OCI-M2 (cell line): ENCODE measurements at regions not wholly inside any gene's neighbourhood (a gene's known extent, or its start where the extent isn't known, plus 50 kb on each side); places are given as distances from the start of the nearest gene placed in this dataset.
"Not testable (repeated sequence)": the region's sequence is repeated elsewhere in the genome, so short reads cannot be mapped to it uniquely, and the experiment has no call there.

Source experiments
- DNase-seq: peaks from one replicate; lab custom pipeline; 2025; ENCODE audit not compliant: unreplicated experiment; lab: John Stamatoyannopoulos, UW

DNA sequence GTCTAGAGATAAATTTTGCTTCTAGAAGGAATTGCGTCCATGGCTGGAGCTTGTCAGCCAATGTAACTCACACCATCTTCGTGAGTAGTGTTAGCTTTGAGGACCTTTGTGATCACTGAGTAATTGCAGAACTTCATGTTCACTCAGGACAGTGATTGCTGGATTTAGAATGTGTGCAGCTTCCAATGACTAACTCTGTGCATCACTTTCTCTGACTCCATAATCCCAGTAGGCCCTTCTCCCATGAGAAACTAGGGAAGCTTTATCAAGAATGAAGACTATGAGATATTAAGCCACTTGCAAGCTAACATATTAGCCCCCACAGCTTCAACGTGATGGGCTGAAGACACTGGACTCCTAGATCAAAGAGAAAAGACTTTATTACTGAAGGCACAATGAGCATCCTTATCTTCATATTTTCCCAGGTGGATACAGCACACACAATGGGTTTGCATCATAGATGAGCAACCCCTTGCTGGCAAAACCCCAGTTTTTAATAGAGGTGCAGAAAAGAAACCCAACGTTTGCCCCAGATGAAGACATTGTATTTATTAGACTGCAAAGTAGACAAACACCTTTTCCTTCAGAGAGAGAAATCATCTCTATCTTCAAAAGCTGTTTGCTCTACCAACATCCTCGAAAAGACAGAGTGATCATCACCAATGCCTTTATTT is 561.0 kb downstream of the LTN1 start:
- DNase-seq = no peak

DNA sequence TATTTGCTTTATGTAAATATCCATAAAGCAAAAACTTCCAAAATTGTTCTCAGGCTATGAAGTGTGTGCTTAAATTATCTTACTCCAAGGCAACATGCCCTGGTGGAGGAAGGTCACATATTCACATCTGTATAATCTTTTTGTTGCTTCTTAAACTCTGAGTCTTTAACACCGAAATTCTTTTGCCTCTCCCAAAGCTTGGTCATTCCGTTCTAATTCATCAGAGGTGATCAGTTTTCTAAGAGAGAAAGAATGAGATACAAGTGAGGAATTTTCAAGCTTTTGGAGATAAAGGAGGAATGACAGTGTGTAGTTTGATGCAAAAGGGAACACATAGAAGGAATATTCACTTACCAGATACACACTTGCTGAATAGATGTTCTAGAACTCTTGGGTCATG is 561.7 kb downstream of the LTN1 start:
- no peak for DNase-seq

DNA sequence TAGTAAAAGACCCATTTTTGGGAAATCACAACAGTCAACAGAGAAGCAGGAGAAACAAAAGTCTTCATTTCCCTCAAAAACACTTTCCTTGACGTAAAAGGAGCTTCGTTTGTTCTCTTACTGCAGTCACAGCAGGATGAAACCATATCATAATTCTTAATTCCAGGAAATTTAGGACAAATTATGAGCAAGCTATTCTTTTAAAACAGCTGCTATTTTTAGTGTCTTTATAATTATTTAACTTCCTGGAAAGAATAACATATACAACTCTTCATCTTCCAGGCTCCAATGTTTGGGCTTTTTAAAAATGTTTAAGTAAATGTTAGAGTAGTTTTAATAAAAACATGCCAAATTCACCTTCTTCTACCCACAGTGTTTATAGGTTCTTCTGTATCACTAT is 563.5 kb downstream of the LTN1 start:
- DNase-seq = no peak

DNA sequence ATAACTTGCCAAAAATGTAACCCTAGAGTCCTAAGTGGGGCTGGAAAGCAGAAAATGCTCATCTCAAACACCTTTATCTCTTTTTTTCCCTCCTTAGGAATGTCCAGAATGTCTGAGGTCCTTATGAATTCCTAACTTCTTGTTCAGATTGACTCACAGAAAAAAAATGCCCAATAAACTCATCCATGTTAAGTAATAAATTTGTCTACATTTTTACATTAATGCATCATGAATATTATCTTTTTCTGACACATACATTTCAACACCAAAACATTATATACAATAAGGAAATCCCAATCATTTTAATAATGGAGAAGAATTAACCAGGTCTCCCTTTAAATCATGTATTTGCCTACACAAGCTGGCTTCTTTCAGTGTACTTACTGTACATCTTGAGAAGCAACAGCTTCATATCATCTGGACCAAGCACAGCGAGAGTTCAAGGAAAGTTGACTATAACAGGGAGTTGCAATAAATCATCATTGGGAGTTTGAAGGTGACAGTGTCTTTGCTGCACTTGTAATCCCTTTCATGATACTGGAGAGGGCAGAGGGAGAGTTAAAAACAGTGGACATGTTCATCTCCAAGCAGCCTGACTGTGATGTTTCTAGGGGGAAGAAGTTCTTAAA is 565.2 kb downstream of the LTN1 start:
- DNase-seq = no peak

DNA sequence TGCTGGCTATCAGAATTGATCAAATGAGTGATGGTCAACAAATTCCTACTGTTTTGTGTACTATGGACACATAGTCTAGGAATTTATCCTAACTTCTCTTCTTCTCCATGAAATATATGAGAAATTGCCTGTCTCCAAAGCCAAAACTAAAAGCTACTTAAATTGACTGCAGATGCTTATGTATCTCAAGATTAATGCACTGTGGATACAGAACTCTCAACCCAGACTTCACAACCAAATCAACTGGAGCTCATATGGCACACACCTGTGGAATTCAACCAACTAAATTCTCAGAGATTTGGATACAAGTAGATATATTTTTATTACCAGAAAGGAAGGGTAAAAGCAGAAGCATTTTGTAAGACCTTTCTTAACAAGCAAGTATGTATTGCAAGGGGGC is 566.1 kb downstream of the LTN1 start:
- DNase-seq = no peak

DNA sequence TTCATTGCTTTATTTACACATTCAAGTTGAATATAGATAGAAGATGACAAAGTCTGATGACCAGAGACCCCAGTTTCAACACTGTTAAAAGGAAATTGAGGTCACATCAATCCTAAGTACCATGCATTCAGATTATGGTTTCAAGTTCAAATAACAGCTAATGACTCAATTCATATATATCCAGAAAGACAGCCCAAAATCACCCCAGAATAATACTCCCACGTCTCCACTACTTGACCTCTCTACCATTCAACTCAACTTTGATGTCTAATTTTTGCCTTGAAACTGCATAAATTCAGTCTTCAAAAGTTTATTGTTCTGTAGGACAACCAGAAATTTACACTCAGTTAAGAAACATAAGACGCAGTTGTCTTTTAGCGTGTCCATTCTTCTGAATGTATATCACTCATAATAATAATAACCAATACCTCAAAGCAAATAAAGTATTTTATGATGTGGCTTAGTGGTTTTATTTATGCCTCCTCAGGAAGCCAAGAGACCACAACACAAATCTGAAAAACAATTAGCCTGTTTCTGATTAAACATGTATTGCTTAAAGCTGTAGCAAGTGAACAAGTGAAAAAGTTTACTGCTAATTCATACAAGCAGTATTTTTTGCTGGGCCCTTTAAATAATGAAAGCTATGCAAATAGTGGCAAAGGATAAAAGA is 569.0 kb downstream of the LTN1 start:
- DNase-seq = no peak

DNA sequence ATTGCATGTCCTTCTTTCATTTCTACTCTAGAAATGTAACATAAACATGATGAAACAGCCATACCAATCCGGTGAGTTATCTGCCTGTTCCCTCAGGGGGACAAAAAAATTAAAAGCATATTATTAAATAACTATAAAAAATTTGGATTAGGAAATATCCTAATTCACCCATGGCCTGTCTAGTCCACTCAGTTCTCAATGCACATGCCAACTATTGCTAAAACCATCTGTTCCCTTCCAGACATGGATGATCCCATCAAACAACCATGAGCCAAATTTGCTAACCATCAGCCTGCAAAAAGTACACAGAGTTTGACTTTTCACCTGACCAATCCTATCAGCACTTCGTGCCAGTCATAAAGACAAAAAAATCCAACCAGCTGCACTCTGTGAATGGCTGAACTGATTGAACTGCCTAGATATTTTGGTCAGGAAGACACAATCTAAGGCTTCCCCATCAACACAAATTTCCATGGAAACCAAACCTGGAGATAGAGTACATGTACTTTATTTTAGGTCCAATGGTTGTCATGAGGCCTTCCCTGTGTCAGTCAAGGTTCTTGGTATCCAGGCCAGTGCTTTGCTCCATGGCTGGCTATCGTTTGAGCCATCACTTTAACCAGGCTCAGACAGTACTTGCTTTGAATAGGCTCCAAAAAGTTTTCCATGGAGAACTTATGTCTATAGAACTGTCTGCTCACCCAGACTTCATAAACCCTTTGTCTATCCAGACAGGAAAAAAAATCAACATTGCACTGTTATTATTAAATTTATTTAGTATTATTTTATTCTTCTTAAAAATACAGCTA is 570.8 kb downstream of the LTN1 start:
- DNase-seq = no peak

DNA sequence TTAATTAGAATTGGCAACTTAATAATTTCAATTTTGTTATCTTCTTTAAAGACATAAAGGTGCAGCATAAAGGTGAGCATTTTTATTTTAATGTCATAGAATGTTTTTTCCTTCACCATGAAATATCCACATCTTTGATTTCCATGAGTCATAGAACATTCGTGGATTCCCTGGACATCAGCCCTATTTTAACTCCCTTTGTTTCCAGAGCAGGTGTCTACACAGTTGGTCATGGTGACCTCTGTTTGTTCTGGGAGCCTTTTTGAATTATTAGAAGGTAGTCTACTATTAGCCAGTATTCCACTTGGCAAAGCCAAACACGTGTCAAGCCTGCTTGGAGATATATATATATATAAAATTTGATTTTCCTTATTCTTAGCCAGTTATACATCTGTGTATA is 572.9 kb downstream of the LTN1 start:
- no peak for DNase-seq

DNA sequence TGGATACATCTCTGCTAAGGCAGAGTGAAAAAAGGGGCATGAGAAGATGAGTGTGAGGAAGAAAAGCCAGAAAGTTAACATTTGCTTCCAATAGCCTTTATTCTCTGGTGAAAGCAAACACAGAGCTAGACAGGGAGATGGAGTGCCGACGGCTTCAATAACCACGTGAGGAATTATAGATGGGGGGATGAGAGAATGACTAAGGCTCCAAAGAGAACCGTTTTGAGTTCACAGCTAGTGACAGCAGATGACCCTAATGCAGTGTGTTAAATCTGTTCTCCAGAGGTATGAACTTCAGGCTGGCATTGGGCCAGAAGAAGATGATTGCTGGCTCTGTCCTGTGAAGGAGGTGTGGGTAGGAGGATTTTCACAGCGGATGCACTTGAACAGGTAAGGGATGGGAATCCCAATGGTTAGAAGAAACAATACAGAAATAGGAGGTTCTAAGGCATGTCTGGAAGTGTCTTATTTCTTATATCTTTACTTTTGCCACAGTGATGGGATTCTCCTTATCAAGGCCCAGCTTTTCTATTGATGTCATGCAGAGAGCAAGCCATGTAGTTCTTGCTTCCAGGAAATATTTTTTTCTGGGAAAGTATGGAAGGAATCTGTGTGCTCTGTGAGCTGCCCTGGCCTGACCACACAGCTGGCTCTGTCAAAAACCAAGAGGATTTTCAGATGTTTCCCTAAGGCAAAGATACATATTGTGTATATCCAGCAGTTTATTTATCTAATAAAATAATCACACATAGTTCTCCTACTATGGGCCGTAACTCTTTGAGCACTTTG is 573.8 kb downstream of the LTN1 start:
- no peak for DNase-seq

DNA sequence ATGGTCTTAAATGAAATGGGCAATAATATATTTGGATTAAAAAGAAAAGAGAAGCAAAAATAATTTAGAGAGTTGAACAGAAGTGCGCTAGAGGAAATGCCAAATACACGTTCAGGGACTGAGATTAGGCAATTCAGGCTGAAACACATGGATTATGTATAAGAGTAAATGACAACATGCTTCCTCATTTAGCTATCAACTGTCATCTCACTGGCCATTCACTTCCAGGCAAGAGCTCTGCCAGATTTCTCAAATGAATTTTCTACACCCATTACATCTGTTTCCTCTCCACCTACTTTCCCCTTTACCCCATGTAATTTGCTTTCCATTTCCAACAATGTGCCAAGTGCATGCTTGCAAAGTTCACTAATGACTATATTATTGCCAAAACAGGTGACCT is 582.4 kb downstream of the LTN1 start:
- DNase-seq = no peak

DNA sequence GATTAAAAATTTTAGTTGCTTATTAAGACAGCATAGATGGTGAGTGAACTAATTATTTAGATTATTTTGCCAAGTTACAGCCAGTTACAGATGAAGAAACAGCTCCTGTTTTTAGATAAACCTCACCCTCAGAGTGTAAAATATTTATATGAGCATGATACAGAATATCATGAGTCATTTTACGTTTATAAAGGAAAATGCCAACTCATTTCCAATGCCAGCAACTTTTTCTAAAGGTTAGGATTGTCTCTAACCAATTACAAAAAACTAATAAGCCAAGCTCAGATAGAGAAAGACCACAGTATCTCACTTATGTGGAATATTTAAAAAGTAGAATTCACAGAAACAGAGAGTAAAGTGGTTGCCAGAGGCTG is 590.1 kb downstream of the LTN1 start:
- DNase-seq = no peak

DNA sequence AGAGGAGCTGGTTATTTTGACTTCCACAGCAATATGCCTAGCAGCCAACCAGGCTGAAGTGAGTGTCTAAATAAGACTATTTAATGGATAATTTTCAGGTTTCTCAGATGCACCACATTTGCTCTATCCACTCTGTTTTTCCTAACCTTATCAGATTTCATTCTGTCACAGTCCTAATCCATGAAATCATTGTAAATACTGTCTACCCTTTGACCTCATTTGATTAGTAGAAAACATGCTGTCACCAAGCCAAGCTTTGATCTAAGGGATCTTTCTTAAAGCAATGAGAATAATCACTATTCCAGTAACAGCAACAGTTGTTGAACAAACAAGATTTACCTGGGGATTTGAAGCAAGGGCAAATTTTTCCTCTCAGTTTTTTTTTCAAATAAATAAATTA is 595.6 kb downstream of the LTN1 start:
- DNase-seq = no peak

DNA sequence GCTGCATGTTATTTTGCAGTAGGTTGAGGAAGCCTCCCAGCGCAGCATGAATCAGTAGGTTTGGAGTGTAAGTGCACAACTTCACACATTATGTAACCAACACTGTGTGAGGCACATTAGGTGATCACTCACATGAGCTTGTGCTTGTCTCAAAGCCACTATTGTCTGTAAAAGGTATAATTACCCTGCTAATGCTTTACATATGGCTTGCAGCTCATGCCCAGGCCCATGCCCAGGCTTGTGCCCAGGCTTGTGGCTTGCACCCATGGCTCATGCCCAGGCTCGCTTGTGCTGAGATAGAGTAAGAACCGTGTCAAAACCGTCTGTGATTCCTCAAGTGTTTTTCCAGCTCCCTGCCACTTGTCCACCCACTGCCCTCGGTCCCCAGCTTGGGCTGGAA is 596.3 kb downstream of the LTN1 start:
- no peak for DNase-seq

DNA sequence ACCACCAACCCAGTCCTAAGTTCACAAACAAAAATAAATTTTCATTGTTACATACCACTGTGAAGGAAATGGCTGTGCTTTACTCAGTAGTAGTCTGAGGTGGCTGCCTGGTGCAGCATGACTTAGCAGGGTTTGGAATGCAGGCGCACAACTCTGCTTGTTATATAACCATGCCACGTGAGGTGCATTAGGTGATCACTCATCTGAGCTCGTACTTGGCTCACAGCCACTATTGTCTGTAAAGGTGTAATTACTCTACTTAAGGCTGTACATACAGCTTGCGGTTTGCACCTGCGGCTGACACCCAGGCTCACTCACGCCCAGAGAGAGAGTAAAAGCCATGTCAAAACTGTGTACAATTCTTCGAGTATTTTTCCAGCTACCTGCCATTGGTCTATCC is 599.4 kb downstream of the LTN1 start:
- DNase-seq = no peak

DNA sequence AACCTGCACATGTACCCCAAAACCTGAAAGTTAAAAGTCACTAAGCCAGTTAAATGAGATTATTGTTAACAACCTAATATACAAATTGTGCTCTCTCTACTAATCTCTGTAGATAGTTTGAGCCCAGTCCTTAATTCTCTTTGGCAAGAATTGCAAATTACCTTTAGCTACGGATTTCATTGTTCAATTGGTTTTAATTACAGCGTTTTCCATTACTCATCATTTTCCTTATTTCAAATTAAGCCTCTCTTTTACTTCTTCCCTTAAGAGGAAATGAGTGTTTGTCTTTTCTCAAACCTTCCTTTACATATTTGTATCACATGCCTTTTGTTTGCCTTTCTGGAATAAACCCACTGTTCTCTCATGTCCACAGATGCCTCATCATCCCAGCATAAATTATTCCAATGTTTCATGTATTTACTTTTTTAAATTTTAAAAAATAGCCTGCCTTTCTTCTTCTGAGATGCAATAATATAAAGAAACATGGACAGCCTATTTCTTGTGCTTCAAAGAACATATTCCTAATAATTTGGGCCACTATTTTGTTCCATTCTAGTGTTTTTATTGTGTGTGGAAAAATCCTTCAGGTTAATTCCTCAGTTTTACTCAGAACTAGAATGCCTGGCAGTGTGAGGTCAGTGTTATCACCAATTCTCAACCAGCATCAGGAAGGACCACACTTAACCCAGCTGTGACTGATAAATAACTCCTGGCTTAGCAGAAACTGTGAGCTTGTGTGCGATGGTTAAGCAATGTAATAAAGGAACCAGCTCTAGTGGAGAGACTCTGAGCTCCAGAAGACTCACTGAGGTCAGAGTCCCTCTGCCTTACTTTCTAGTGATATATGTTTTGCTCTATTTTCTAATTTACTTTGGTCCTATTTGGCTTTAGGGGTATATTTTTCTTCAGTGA is 600.5 kb downstream of the LTN1 start:
- peak; percentile 24 for DNase-seq

DNA sequence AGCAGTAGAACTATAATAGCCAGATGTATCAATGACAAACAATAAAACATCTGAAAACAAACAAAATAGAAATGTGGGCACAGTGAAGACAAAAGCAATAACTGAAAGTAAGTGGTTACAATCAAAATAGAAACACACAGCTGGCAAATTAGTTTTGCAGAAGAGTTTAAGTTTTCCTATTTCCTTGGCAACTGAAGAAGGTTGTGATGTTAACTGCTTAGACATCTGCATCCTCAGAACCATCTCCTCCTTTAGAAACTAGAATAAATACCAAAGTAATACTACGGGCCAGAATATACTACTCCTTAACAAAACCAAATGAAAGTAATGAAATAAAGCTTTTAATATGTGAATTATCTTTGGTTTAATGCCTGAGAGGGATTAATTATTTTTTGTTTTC is 605.5 kb downstream of the LTN1 start:
- DNase-seq = no peak

DNA sequence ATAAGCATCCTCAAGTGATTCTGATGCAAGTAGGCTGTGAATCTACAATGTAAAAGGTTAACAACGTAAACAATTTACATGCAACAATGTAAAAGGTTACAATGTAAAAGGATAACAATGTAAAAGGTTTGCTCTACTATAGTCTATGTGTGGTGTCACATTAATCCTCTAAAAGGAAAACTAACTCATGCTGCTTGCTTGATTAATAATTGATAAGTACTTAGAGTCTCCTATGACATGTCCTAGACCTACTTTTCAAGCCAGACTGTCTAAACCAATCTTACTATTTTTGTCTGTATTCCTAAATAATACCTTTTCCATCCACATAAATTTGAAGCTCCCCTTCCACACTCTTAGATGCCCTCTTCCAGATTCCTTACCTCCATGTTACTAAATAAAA is 606.8 kb downstream of the LTN1 start:
- DNase-seq = no peak

DNA sequence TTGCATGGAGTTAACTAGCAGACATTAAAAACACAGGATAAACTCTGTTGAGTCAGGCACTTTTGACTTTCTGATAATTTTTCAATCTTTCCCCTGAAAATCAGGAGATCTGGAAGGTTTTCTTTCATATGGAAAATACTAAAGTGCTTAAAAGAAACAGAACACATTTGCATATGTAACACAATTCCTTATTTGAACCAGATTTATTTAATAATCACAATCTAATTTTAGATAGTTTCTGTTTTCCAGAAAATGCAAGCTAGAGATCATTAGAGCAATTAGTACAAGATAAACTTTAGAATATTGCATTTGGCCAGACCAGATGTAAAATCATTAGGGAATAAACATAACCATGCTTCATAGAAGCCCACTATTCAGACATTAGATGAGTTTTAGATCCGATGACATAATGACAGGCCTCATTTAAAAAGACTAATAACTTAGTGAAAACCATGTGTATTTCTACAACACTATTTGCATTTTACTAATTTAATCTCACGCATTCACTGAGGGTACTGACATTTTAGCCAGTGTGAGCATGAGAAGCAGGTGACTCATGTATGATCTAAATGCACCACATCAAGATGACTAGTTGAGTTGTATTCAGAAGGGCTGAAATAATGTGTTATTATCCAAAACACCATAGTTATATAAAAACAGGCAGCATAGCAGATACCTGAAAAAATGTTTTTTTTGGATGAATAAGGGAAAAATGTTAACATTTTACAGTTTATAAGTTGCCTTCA is 611.5 kb downstream of the LTN1 start:
- DNase-seq = not testable (repeated sequence)

DNA sequence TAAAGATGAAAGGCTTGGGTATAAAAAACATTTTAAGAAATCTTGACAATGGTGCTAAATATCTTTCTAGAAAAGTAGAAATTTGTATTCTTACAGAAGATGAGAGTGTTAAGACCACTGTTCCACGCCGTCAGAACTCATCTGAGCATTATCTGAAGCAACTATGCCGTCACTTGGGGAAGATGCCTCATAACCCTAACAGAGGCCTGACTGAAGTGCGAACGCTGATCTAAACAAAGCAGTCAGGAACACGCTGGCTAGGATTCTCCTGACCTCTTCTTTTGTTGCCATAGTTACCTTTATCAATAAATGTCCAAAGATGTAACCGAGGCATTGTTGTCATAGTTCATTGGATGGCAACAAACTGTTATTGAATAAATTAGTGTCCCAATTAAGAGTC is 612.4 kb downstream of the LTN1 start:
- no peak for DNase-seq
